ENCODE measurements at regions not wholly inside any gene's neighbourhood (a gene's known extent, or its start where the extent isn't known, plus 50 kb on each side); places are given as distances from the start of the nearest gene placed in this dataset.

GRCh38 chr10:126847666-126848065 lies 57.6 kb upstream of the DOCK1 start:
- no peak for TF ChIP-seq EZH2 (IDR thresholded peaks at IDR 0.05; ENCODE audit: borderline replicate concordance, low read length)
- no peak for TF ChIP-seq CTCF (conservative IDR thresholded peaks at IDR 0.05 in 1 of 2, IDR thresholded peaks at IDR 0.05 in 1 of 2; ENCODE audit: extremely low read depth in 1 of 2, insufficient read depth in 1 of 2, low read depth in 1 of 2, low read length in 2 of 2)
